Fibroblast of the aortic adventitia (primary cell): ENCODE measurements at regions not wholly inside any gene's neighbourhood (a gene's known extent, or its start where the extent isn't known, plus 50 kb on each side); places are given as distances from the start of the nearest gene placed in this dataset.

ENCODE experiments used
- DNase-seq: peaks from one replicate; pipeline ENCODE4 v3.0.0-alpha.2; 2010; ENCODE audit warnings: low read depth
- H3K4me3 ChIP-seq: 2 replicates; pipeline ENCODE4 v1.5.1; 2011; ENCODE audit warnings: low read depth, mild to moderate bottlenecking, control low read depth, low read length, moderate library complexity
- TF ChIP-seq, protein P1 (sequence below): IDR thresholded peaks from 2 replicates; pipeline ENCODE4 v1.5.1; 2011; ENCODE audit warnings: mild to moderate bottlenecking, low read length, control low read depth, inconsistent platforms; ENCODE audit not compliant: insufficient read depth

- no peak for DNase-seq
- TF ChIP-seq, protein P1, sequence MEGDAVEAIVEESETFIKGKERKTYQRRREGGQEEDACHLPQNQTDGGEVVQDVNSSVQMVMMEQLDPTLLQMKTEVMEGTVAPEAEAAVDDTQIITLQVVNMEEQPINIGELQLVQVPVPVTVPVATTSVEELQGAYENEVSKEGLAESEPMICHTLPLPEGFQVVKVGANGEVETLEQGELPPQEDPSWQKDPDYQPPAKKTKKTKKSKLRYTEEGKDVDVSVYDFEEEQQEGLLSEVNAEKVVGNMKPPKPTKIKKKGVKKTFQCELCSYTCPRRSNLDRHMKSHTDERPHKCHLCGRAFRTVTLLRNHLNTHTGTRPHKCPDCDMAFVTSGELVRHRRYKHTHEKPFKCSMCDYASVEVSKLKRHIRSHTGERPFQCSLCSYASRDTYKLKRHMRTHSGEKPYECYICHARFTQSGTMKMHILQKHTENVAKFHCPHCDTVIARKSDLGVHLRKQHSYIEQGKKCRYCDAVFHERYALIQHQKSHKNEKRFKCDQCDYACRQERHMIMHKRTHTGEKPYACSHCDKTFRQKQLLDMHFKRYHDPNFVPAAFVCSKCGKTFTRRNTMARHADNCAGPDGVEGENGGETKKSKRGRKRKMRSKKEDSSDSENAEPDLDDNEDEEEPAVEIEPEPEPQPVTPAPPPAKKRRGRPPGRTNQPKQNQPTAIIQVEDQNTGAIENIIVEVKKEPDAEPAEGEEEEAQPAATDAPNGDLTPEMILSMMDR = no peak
- H3K4me3 ChIP-seq = no peak overlapping the region
These were observed 773.7 kb downstream of the TSN start for GRCh38 chr2:122528958-122529705.

DNA sequence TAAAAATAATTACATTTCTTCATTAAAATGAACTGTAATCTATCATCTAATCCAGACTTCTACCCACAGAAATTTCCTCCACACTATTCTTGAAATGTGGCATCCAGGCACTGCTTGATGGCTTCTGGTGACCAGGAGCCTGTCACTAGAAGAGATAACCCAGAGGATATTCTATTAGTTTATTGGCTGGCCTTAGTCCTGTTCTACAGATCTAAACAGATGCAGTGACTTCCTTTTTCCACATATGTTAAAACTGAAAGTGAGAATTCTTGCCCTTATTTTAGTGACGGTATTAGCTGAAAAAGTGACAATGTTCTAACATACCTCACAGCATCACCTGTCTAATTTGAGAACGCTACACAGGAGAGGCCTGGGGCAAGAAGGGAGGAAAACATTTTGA, 775.4 kb downstream of the TSN start:
- no peak overlapping the region for H3K4me3 ChIP-seq
- no peak for DNase-seq
- TF ChIP-seq, protein P1 = no peak

- H3K4me3 ChIP-seq = no peak overlapping the region
- TF ChIP-seq, protein P1 = no peak
- DNase-seq = no peak
These were observed 776.0 kb downstream of the TSN start for GRCh38 chr2:122531290-122532071.

- no peak overlapping the region for H3K4me3 ChIP-seq
- TF ChIP-seq, protein P1 = no peak
- no peak for DNase-seq
These were observed 776.6 kb downstream of the TSN start for GRCh38 chr2:122532072-122532344.

- TF ChIP-seq, protein P1 = no peak
- no peak overlapping the region for H3K4me3 ChIP-seq
- no peak for DNase-seq
These were observed 777.0 kb downstream of the TSN start for GRCh38 chr2:122532481-122532880.

- TF ChIP-seq, protein P1 = no peak
- H3K4me3 ChIP-seq = no peak overlapping the region
- no peak for DNase-seq
These were observed 780.6 kb downstream of the TSN start for GRCh38 chr2:122535960-122536505.
